ENCODE measurements at regions not wholly inside any gene's neighbourhood (a gene's known extent, or its start where the extent isn't known, plus 50 kb on each side); places are given as distances from the start of the nearest gene placed in this dataset.

DNA sequence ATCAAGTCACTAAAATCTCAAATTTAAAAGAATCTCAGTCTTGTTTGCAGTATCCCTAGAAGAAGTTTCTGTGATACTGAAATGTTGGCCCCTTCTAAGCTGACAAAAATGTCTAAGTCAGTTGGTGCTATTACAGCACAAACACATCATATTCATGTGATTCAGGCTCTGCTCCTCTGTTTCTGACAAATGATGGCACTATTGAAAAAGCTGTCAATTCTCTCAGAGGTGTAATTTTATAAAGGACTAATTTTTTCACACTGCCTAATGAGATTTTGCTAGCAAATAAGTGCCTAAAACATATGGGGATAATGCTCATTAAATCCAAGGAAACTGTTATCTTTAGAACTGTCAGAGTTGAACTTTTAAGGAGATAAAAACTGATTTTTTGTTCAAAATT lies 445.9 kb downstream of the DSC3 start:
- TF ChIP-seq, protein P1, sequence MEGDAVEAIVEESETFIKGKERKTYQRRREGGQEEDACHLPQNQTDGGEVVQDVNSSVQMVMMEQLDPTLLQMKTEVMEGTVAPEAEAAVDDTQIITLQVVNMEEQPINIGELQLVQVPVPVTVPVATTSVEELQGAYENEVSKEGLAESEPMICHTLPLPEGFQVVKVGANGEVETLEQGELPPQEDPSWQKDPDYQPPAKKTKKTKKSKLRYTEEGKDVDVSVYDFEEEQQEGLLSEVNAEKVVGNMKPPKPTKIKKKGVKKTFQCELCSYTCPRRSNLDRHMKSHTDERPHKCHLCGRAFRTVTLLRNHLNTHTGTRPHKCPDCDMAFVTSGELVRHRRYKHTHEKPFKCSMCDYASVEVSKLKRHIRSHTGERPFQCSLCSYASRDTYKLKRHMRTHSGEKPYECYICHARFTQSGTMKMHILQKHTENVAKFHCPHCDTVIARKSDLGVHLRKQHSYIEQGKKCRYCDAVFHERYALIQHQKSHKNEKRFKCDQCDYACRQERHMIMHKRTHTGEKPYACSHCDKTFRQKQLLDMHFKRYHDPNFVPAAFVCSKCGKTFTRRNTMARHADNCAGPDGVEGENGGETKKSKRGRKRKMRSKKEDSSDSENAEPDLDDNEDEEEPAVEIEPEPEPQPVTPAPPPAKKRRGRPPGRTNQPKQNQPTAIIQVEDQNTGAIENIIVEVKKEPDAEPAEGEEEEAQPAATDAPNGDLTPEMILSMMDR (IDR thresholded peaks at IDR 0.05; ENCODE audit: insufficient read depth, low read length), result no peak
- TF ChIP-seq POLR2AphosphoS5 (IDR thresholded peaks at IDR 0.05; ENCODE audit: low read depth), result no peak
